ENCODE measurements at regions not wholly inside any gene's neighbourhood (a gene's known extent, or its start where the extent isn't known, plus 50 kb on each side); places are given as distances from the start of the nearest gene placed in this dataset.

GRCh38 chr2:239732666-239733010, 292.5 kb downstream of the NDUFA10 start (continued):
- no peak for TF ChIP-seq ATF2 (IDR thresholded peaks at IDR 0.05; ENCODE audit: low read length)
- no peak for TF ChIP-seq POLR2AphosphoS2 (IDR thresholded peaks at IDR 0.05; ENCODE audit: low read depth, low read length)
- no peak for TF ChIP-seq RUNX3 (IDR thresholded peaks at IDR 0.05; ENCODE audit: low read length)
- no peak for TF ChIP-seq USF2 (IDR thresholded peaks at IDR 0.05; ENCODE audit: borderline replicate concordance, low read depth, low read length)
- no peak for TF ChIP-seq SMAD1 (IDR thresholded peaks at IDR 0.05; ENCODE audit: low read depth, partially characterized antibody)
- no peak for TF ChIP-seq IKZF1 (conservative IDR thresholded peaks at IDR 0.05)
- TF ChIP-seq E2F8 (IDR thresholded peaks at IDR 0.05; ENCODE audit: low read depth, partially characterized antibody), result no peak
- TF ChIP-seq GATAD2B (conservative IDR thresholded peaks at IDR 0.05; ENCODE audit: low read depth), result no peak
- TF ChIP-seq FOXM1 (IDR thresholded peaks at IDR 0.05; ENCODE audit: low read depth, low read length), result no peak

Measured in GM12878 (cell line).